KOPT-K1 (cell line): ENCODE measurements at regions not wholly inside any gene's neighbourhood (a gene's known extent, or its start where the extent isn't known, plus 50 kb on each side); places are given as distances from the start of the nearest gene placed in this dataset.
"Not testable (repeated sequence)": the region's sequence is repeated elsewhere in the genome, so short reads cannot be mapped to it uniquely, and the experiment has no call there.

Experiments
- H3K27ac ChIP-seq: fragments of 200-600 bp; sonication (generic); 2 replicates; pipeline ENCODE4 v1.5.1; 2016; ENCODE audit warnings: antibody characterized with exemption, mild to moderate bottlenecking, low read depth, low read length; ENCODE audit not compliant: poor library complexity, severe bottlenecking
- H3K36me3 ChIP-seq: fragments of 200-600 bp; sonication (generic); 2 replicates; pipeline ENCODE4 v1.5.1; 2017; ENCODE audit warnings: antibody characterized with exemption, mild to moderate bottlenecking, low read length, moderate library complexity; ENCODE audit not compliant: insufficient read depth
- H3K9me3 ChIP-seq: fragments of 200-600 bp; sonication (generic); 2 replicates; pipeline ENCODE4 v1.5.1; 2017; ENCODE audit warnings: antibody characterized with exemption, low read length, mild to moderate bottlenecking; ENCODE audit not compliant: insufficient read depth, poor library complexity, severe bottlenecking

GRCh38 chr3:194189243-194189791 is 53.4 kb downstream of the HES1 start:
- no peaks in the 10 kb centered on the region for H3K9me3 ChIP-seq
- no peaks in the 10 kb centered on the region for H3K36me3 ChIP-seq
- H3K27ac ChIP-seq: no peak overlapping the region

DNA sequence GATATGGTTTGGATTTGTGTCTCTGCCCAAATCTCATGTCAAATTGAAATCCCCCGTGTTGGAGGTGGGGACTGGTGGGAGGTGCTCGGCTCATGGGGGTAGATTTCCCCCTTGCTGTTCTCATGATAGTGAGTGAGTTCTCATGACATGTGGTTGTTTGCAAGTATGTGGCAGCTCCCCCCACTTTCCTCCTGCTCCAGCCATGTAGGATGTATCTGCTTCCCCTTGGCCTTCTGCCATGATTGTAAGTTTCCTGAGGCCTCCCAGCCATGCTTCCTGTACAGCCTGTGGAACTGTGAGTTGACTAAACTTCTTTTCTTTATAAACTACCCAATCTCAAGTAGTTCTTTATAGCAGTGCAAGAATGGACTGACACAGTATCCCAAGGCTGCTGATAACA is 55.9 kb downstream of the HES1 start:
- H3K27ac ChIP-seq, H3K36me3 ChIP-seq, H3K9me3 ChIP-seq: not testable (repeated sequence)

GRCh38 chr3:194194051-194194756 is 58.3 kb downstream of the HES1 start:
- no peaks in the 10 kb centered on the region for H3K9me3 ChIP-seq
- H3K27ac ChIP-seq: peak overlapping the region; percentile 32

GRCh38 chr3:194194757-194195085 is 58.8 kb downstream of the HES1 start:
- H3K9me3 ChIP-seq: no peaks in the 10 kb centered on the region
- peak overlapping the region; percentile 32 for H3K27ac ChIP-seq

More at GRCh38 chr3:194194051-194194756, 58.3 kb downstream of the HES1 start:
- no peaks in the 10 kb centered on the region for H3K36me3 ChIP-seq

GRCh38 chr3:194195611-194196010 is 59.7 kb downstream of the HES1 start:
- no peaks in the 10 kb centered on the region for H3K9me3 ChIP-seq
- H3K27ac ChIP-seq: no peak overlapping the region
- H3K36me3 ChIP-seq: no peaks in the 10 kb centered on the region

More at GRCh38 chr3:194194757-194195085, 58.8 kb downstream of the HES1 start:
- H3K36me3 ChIP-seq: no peaks in the 10 kb centered on the region

GRCh38 chr3:194196876-194197275 is 60.9 kb downstream of the HES1 start:
- H3K27ac ChIP-seq: no peak overlapping the region
- no peaks in the 10 kb centered on the region for H3K36me3 ChIP-seq
- H3K9me3 ChIP-seq: no peaks in the 10 kb centered on the region

DNA sequence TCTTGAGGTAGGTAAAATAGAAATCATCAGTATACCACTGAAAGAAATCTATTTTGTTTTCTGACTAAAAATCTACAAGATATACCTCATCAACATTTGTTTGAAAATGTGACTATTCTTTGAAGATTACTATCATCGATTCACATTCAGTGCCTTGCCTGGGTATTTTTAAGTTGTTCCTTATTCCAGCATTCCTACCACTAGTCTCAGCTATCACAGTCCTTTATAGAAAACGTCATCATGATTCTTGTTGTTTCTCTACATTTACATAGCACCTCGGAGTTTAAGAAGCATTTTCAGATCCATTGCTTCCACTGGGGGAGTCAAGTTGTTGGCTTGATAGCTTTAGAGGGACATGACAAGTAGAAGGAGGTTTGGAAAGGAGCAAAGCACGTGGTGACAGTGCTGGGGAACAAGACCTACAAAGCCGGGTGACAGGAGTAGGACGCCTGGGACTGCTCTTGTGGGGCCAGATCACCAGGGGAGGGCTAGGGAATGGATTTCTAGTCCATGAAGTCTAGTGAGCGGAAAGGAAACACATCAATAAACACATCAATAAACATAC is 61.5 kb downstream of the HES1 start:
- Histone ChIP-seq H3K27ac (no peak overlapping the region), H3K36me3 (no peaks in the 10 kb centered on the region), H3K9me3 (no peaks in the 10 kb centered on the region)

DNA sequence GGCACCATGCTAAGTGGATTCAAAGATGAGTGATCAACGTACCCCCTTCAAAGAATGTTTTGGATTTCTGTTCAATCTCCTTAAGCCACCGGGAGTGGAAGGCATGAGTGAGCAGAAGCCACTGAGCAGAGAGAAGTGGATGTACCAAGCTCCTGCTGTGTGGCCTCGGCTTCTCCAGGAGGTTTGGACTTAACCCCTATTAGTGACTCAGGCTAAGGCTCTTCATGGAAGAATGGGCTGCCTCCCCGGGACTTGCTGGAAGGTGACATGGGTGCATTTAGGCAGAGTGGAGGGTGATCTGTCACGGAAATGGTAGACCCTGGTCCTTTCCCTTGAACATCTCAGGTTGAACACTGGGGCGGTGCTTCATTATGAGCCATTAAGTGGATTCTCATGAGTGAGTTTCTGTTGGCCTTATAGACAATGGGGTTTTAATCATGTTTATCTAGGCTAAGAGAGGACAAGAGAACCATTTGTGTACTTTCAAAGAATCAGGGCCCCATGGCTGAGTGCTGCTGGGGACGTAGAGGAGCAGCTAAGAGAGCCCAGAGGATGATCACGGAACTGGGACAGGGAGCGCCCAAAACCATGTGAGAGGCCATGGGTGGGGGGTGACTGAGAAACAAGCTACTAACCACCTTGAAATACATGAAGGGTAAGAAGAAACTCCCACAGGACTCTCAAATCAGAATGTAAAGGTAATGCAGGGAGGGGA is 62.2 kb downstream of the HES1 start:
- Histone ChIP-seq H3K27ac (no peak overlapping the region), H3K9me3 (no peaks in the 10 kb centered on the region), H3K36me3 (no peaks in the 10 kb centered on the region)

DNA sequence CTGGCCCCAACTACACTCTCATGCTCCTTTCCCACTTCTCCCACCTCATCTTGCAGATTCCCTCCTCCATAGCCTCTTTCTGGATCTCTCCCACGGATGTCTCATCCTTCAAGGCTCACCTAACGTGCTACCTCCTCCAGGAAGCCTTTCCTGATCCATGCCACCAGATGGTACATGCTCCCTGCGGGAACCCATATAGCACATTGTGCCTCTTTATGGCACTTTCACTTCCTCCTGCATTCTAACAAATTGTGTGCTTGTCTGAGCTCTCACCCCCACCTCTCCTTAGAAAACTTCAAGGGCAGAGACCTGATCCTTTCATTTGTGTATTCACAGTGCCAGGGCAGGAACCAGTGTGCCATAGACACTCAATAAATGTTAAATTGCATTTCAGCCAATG is 63.0 kb downstream of the HES1 start:
- H3K36me3 ChIP-seq: no peaks in the 10 kb centered on the region
- no peaks in the 10 kb centered on the region for H3K9me3 ChIP-seq
- H3K27ac ChIP-seq: no peak overlapping the region

DNA sequence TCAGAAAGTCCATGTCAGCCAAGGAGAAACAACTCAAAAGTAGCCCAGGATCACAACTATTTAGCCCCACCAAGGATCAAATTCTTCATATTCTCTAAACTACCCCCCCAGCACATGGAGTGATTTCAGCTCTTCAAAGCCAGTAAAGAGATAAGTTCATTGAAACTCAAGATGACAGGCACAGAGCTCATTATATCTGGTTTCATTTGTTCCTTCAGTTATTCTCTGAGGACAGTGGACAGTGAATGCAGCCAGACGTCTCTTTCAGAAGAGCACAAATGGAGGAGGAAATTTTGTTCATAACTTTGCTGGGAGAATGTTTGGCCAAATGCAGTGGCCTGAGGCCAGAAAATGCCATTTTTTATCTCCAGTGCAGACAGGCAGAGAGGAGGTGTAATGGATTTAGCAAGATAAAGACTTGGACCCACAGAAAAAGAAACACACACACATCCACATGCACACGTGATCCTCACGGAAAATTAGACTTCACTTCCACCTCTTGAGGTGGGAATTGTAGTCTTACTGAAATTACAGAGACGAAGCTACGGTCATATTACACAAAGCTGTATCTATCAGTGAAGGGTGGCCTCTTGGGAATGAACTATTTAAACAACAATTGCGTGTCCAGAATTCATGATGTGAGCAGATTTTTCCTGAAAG is 64.6 kb downstream of the HES1 start:
- H3K27ac ChIP-seq: no peak overlapping the region
- no peaks in the 10 kb centered on the region for H3K36me3 ChIP-seq
- H3K9me3 ChIP-seq: no peaks in the 10 kb centered on the region

- H3K27ac ChIP-seq: no peak overlapping the region
- H3K9me3 ChIP-seq: no peaks in the 10 kb centered on the region
- H3K36me3 ChIP-seq: no peaks in the 10 kb centered on the region
Observed at GRCh38 chr3:194201953-194202666, 66.2 kb downstream of the HES1 start.

GRCh38 chr3:194203482-194204041 is 67.6 kb downstream of the HES1 start:
- Histone ChIP-seq H3K9me3 (no peaks in the 10 kb centered on the region), H3K27ac (no peak overlapping the region), H3K36me3 (no peaks in the 10 kb centered on the region)

DNA sequence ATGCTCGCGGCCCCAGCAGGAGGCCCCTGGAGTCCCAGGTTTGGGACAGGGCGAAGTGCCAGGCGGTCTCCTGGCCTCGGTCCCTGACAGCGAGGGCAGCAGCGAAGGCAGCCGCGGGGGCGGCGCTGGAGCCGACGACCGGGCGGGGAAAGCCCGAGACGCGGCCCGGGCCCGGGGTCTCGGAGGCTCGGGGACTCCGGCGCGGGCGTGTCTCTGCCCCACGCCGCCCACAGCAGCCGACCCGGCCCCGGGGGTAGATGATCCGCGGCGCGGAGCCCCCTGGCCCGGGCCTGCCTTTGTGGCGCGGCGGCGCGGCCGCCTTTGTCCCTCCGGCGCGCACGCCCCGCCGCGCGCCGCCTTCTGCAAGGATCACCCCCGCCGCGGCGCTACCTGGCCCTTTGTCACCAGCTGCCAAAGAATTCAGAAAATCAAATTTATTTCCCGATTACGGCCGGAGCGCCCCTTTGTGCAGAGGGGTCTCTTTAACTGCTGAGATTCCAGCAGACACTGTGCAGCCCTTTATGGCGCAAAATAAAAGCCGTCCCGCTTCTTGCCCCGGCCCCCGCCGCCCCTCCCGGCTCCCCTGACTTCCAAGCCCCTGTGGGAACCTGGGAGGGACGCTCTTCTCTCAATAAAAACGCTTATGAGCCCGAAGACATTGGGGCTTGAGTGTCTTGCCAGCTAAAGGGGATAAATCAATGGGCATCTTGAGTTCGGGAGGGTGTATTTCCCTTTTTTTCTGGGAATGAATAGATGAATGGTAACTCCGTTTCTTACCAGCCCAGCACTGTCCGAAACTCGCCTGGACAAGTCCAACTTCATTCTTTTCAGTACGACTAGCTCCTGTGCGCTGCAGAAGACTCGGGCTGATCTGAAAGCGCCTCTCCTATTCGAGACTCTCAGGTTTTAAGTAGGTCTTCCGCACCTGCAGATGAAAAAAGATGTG is 68.4 kb downstream of the HES1 start:
- H3K27ac ChIP-seq: no peak overlapping the region
- H3K9me3 ChIP-seq: no peaks in the 10 kb centered on the region
- H3K36me3 ChIP-seq: no peaks in the 10 kb centered on the region
